GM23338 (cell line): ENCODE measurements at regions not wholly inside any gene's neighbourhood (a gene's known extent, or its start where the extent isn't known, plus 50 kb on each side); places are given as distances from the start of the nearest gene placed in this dataset.

Source experiments
- ATAC-seq: fragments of 200-7000 bp; cut with Tn5 transposase; 3 replicates; pipeline ENCODE4 v1.9.1; 2020
- DNase-seq: peaks from one replicate; pipeline ENCODE4 v3.0.0-alpha.2; 2015; ENCODE audit warnings: low spot score
- H2AFZ ChIP-seq: fragments of 200-600 bp; sonication (generic); 2 replicates; pipeline ENCODE4 v1.8.0; 2016; ENCODE audit warnings: antibody characterized with exemption, mild to moderate bottlenecking, moderate library complexity
- H3F3A ChIP-seq: fragments of 200-600 bp; sonication (generic); replicated peaks from 2 replicates; pipeline ENCODE4 v1.8.0; 2017; ENCODE audit warnings: antibody characterized with exemption, mixed run types, low read depth
- H3K27ac ChIP-seq: fragments of 200-600 bp; sonication (generic); 2 replicates; pipeline ENCODE4 v1.6.1; 2016; ENCODE audit warnings: low read depth
- H3K27me3 ChIP-seq: fragments of 200-600 bp; sonication (generic); 2 replicates; pipeline ENCODE4 v1.8.0; 2016; ENCODE audit warnings: mild to moderate bottlenecking, mixed run types, moderate library complexity; ENCODE audit not compliant: insufficient read depth
- H3K36me3 ChIP-seq: fragments of 200-600 bp; sonication (generic); 2 replicates; pipeline ENCODE4 v1.8.0; 2016; ENCODE audit warnings: mild to moderate bottlenecking; ENCODE audit not compliant: insufficient read depth
- H3K4me1 ChIP-seq: fragments of 200-600 bp; sonication (generic); 2 replicates; pipeline ENCODE4 v1.8.0; 2016; ENCODE audit warnings: mild to moderate bottlenecking, moderate library complexity; ENCODE audit not compliant: insufficient read depth
- H3K4me2 ChIP-seq: fragments of 200-600 bp; sonication (generic); 2 replicates; pipeline ENCODE4 v1.7.1; 2017; ENCODE audit warnings: mixed run types
- H3K4me3 ChIP-seq: fragments of 200-600 bp; sonication (generic); 2 replicates; pipeline ENCODE4 v1.6.1; 2016; ENCODE audit warnings: mixed run types
- H3K79me2 ChIP-seq: fragments of 200-600 bp; sonication (generic); replicated peaks from 2 replicates; pipeline ENCODE4 v1.8.0; 2017; ENCODE audit warnings: mild to moderate bottlenecking; ENCODE audit not compliant: insufficient read depth
- H3K9me2 ChIP-seq: fragments of 200-600 bp; sonication (generic); 2 replicates; pipeline ENCODE4 v1.8.0; 2017; ENCODE audit not compliant: insufficient read depth
- H4K20me1 ChIP-seq: fragments of 200-600 bp; sonication (generic); replicated peaks from 2 replicates; pipeline ENCODE4 v1.8.0; 2017; ENCODE audit warnings: mild to moderate bottlenecking; ENCODE audit not compliant: insufficient read depth
- H3K27ac Mint-ChIP-seq: 2 replicates; pipeline ENCODE4 v1.8.0; 2020; ENCODE audit warnings: inconsistent platforms, mild to moderate bottlenecking, moderate library complexity, mixed read lengths
- H3K27me3 Mint-ChIP-seq: 3 replicates; pipeline ENCODE4 v1.8.0; 2022; ENCODE audit warnings: low read depth, mild to moderate bottlenecking, moderate library complexity, mixed read lengths, inconsistent platforms; ENCODE audit not compliant: insufficient read depth, poor library complexity
- H3K36me3 Mint-ChIP-seq: 3 replicates; pipeline ENCODE4 v1.8.0; 2021; ENCODE audit warnings: low read depth, mild to moderate bottlenecking, inconsistent platforms, moderate library complexity, mixed read lengths
- H3K4me1 Mint-ChIP-seq: 3 replicates; pipeline ENCODE4 v1.8.0; 2020; ENCODE audit warnings: mild to moderate bottlenecking, inconsistent platforms, mixed read lengths
- H3K4me3 Mint-ChIP-seq: 3 replicates; pipeline ENCODE4 v1.8.0; 2021; ENCODE audit warnings: moderate library complexity, mild to moderate bottlenecking, inconsistent platforms, mixed read lengths
- H3K9me3 Mint-ChIP-seq: 3 replicates; pipeline ENCODE4 v1.8.0; 2020; ENCODE audit warnings: moderate library complexity, mild to moderate bottlenecking, inconsistent platforms, mixed read lengths
- CREB1 ChIP-seq: fragments of 250-450 bp; sonication (Bioruptor Pico); IDR thresholded peaks from 2 replicates; pipeline ENCODE4 v1.5.0; 2020; ENCODE audit warnings: low read depth, mild to moderate bottlenecking, moderate library complexity
- CTCF ChIP-seq, 2 experiments: fragments of 200-600 bp in 1 of 2; sonication (generic) in 1 of 2; conservative IDR thresholded peaks; 2 replicates each; pipeline versions ENCODE4 v1.5.1 to v1.6.1; 2016 to 2017; ENCODE audit warnings: antibody characterized with exemption in 2 of 2, low read depth in 2 of 2, mild to moderate bottlenecking in 2 of 2, moderate library complexity in 1 of 2
- ETS1 ChIP-seq: IDR thresholded peaks from 2 replicates; pipeline ENCODE4 v1.6.1; 2016; ENCODE audit warnings: antibody characterized with exemption
- EZH2 ChIP-seq: fragments of 200-600 bp; sonication (generic); IDR thresholded peaks from one replicate; pipeline ENCODE4 v1.8.0; 2017; ENCODE audit warnings: antibody characterized with exemption, mild to moderate bottlenecking, low read depth; ENCODE audit not compliant: unreplicated experiment
- EZH2phosphoT487 ChIP-seq: fragments of 200-600 bp; sonication (generic); IDR thresholded peaks from one replicate; pipeline ENCODE4 v1.8.1; 2018; ENCODE audit warnings: antibody characterized with exemption; ENCODE audit not compliant: unreplicated experiment
- JUNB ChIP-seq: IDR thresholded peaks from one replicate; pipeline ENCODE4 v1.6.1; 2016; ENCODE audit warnings: antibody characterized with exemption; ENCODE audit not compliant: unreplicated experiment
- NANOG ChIP-seq: IDR thresholded peaks from 2 replicates; pipeline ENCODE4 v1.6.1; 2016; ENCODE audit warnings: antibody characterized with exemption, borderline replicate concordance
- POLR2AphosphoS5 ChIP-seq: IDR thresholded peaks from 2 replicates; pipeline ENCODE4 v1.6.1; 2016; ENCODE audit warnings: antibody characterized with exemption, low read depth
- REST ChIP-seq: IDR thresholded peaks from one replicate; pipeline ENCODE4 v1.6.1; 2018; ENCODE audit warnings: antibody characterized with exemption; ENCODE audit not compliant: unreplicated experiment
- STAT1 ChIP-seq: IDR thresholded peaks from one replicate; pipeline ENCODE4 v1.6.1; 2016; ENCODE audit warnings: antibody characterized with exemption; ENCODE audit not compliant: unreplicated experiment
- ZNF114 ChIP-seq: fragments of 250-450 bp; sonication (Bioruptor Pico); IDR thresholded peaks from 2 replicates; pipeline ENCODE4 v1.5.0; 2020; ENCODE audit warnings: mild to moderate bottlenecking, moderate library complexity
- ZNF331 ChIP-seq: fragments of 250-450 bp; sonication (Bioruptor Pico); IDR thresholded peaks from 2 replicates; pipeline ENCODE4 v1.5.0; 2020; ENCODE audit warnings: low read depth, mild to moderate bottlenecking, moderate library complexity
- ZNF462 ChIP-seq: fragments of 250-450 bp; sonication (Bioruptor Pico); IDR thresholded peaks from 2 replicates; pipeline ENCODE4 v1.5.0; 2020; ENCODE audit warnings: mild to moderate bottlenecking, moderate library complexity

GRCh38 chr17:79509008-79509407 is 101.8 kb downstream of the RBFOX3 start (continued):
- TF ChIP-seq NANOG = no peak
- TF ChIP-seq POLR2AphosphoS5 = no peak
- TF ChIP-seq CREB1 = no peak

- Mint-ChIP-seq H3K4me3 (no peak overlapping the region), H3K4me1 (no peaks in the 10 kb centered on the region), H3K9me3 (peaks cover 6% of the 10 kb centered on the region), H3K27me3 (peaks cover 2% of the 10 kb centered on the region), H3K27ac (no peak overlapping the region), H3K36me3 (peaks cover 4% of the 10 kb centered on the region; the same call in 2 of the 3 replicates)
- Histone ChIP-seq H3K27ac (no peak overlapping the region), H2AFZ (no peak overlapping the region), H3K9me2 (no peaks in the 10 kb centered on the region), H3K4me3 (no peak overlapping the region), H3K36me3 (no peaks in the 10 kb centered on the region), H3K27me3 (no peaks in the 10 kb centered on the region), H3F3A (no peaks in the 10 kb centered on the region), H3K79me2 (no peaks in the 10 kb centered on the region), H3K4me1 (no peaks in the 10 kb centered on the region), H4K20me1 (no peaks in the 10 kb centered on the region), H3K4me2 (no peak overlapping the region)
- no peak; the same call in 2 of the 3 replicates for ATAC-seq
- no peak for DNase-seq
- TF ChIP-seq STAT1 (no peak), ETS1 (no peak), CREB1 (no peak), NANOG (no peak), EZH2phosphoT487 (no peak), ZNF331 (CRISPR knock-in tag) (no peak), ZNF462 (CRISPR knock-in tag) (no peak), EZH2 (no peak), CTCF (conservative IDR thresholded peaks at IDR 0.05; ENCODE audit: low read depth in 2 of 2) (no peak), REST (no peak), JUNB (no peak), ZNF114 (no peak), POLR2AphosphoS5 (no peak)
Observed at GRCh38 chr17:79508291-79508716, 102.5 kb downstream of the RBFOX3 start.
